Transverse colon (tissue), 4 donors: ENCODE measurements at regions not wholly inside any gene's neighbourhood (a gene's known extent, or its start where the extent isn't known, plus 50 kb on each side); places are given as distances from the start of the nearest gene placed in this dataset.

Experiments
- DNase-seq: peaks from one replicate; pipeline ENCODE4 v3.0.0-alpha.2; 2019
- H3K27ac ChIP-seq, 4 donors: fragments of 200-600 bp; sonication (generic); 2 replicates each; pipeline ENCODE4 v1.5.1; 2016 to 2018; ENCODE audit warnings: inconsistent platforms in 4 of 4
- H3K27me3 ChIP-seq: fragments of 200-600 bp; sonication (generic); 2 replicates; pipeline ENCODE4 v1.5.1; 2017; ENCODE audit warnings: inconsistent platforms
- H3K36me3 ChIP-seq, 4 donors: fragments of 200-600 bp; sonication (generic); 2 replicates each; pipeline ENCODE4 v1.5.1; 2017 to 2019; ENCODE audit warnings: inconsistent platforms in 4 of 4
- H3K4me1 ChIP-seq, 4 donors: fragments of 200-600 bp; sonication (generic); 2 replicates each; pipeline ENCODE4 v1.5.1; 2017 to 2020; ENCODE audit warnings: inconsistent platforms in 4 of 4
- H3K4me3 ChIP-seq, 4 donors: fragments of 200-600 bp; sonication (generic); 1 replicate in 1 of 4; 2 replicates in 3 of 4; pipeline versions ENCODE4 v1.5.1 to v1.6.1; 2017 to 2019; ENCODE audit warnings: inconsistent platforms in 4 of 4
- H3K9me3 ChIP-seq, 2 donors: fragments of 200-600 bp; sonication (generic); 2 replicates each; pipeline ENCODE4 v1.5.1; 2017 to 2019; ENCODE audit warnings: inconsistent platforms in 2 of 2
- CTCF ChIP-seq, 5 experiments: fragments of 200-600 bp in 3 of 5; fragments of 450-650 bp in 2 of 5; sonication (generic) in 3 of 5; IDR thresholded peaks; 1 replicate in 2 of 5; 2 replicates in 3 of 5; pipeline ENCODE4 v1.5.1; 2016 to 2017; ENCODE audit warnings: antibody characterized with exemption in 5 of 5, inconsistent platforms in 3 of 5, mild to moderate bottlenecking in 2 of 5, moderate library complexity in 1 of 5
- EP300 ChIP-seq: sonication (generic); formaldehyde crosslinking; IDR thresholded peaks from one replicate; pipeline ENCODE4 v1.6.1; 2017; ENCODE audit warnings: antibody characterized with exemption, low read depth
- POLR2A ChIP-seq: fragments of 450-650 bp; IDR thresholded peaks from one replicate; pipeline ENCODE4 v1.6.1; 2016; ENCODE audit warnings: antibody characterized with exemption, mild to moderate bottlenecking, moderate library complexity
- POLR2AphosphoS5 ChIP-seq, 3 donors: sonication (generic); formaldehyde crosslinking; IDR thresholded peaks; one replicate each; pipeline ENCODE4 v1.6.1; 2016; ENCODE audit warnings: antibody characterized with exemption in 3 of 3
- WGBS, 2 donors: methylation state at CpG; one replicate each; pipeline ENCODE4 v1.1.5; 2018; ENCODE audit warnings: low coverage in 1 of 2; 5-methylcytosine and 5-hydroxymethylcytosine counted together
- in situ Hi-C, 4 donors: fragments of 200-750 bp; cut with MboI; loops; one replicate each; pipeline versions ENCODE4 v1.15.0 to v1.15.1; 2017; ENCODE audit warnings: low sequenced_read_pairs in 3 of 4, low pct_ligation_motif_present in 1 of 4, low pct_unique_long_range_greater_than_20kb in 1 of 4
- intact Hi-C: fragments of 100-400 bp; cut with DNase I; formaldehyde crosslinking; loops from one replicate; pipeline ENCODE4 v1.15.1; 2023; ENCODE audit warnings: low total_unique reads

GRCh38 chr5:17898766-17899165 is 264.5 kb downstream of the TAF11L14 start:
- no peaks in the 10 kb centered on the region for H3K4me1 ChIP-seq
- no peak overlapping the region for H3K4me3 ChIP-seq
- intact Hi-C loops (no loop called here), in situ Hi-C loops (no loop called here)
- no peaks in the 10 kb centered on the region for H3K36me3 ChIP-seq
- H3K9me3 ChIP-seq: no peaks in the 10 kb centered on the region
- TF ChIP-seq EP300 (no peak), CTCF (IDR thresholded peaks at IDR 0.05) (no peak)
- H3K27ac ChIP-seq: no peak overlapping the region
- H3K27me3 ChIP-seq: no peaks in the 10 kb centered on the region
- WGBS, 2 donors: 42 to 50% methylated on average over 2 of the region's 2 CpGs
- DNase-seq: no peak

GRCh38 chr5:17907094-17907493 is 272.8 kb downstream of the TAF11L14 start:
- intact Hi-C loops: no loop called here
- WGBS, 2 donors: 50 to 71% methylated on average over 1 to 2 of the region's 2 CpGs

GRCh38 chr5:17910318-17910717 is 276.1 kb downstream of the TAF11L14 start:
- no peaks in the 10 kb centered on the region for H3K36me3 ChIP-seq
- H3K27me3 ChIP-seq: no peaks in the 10 kb centered on the region
- in situ Hi-C loops: no loop called here
- DNase-seq: no peak
- peaks cover 0 to 5% of the 10 kb centered on the region in 2 donors for H3K9me3 ChIP-seq
- no peak overlapping the region for H3K27ac ChIP-seq
- no peaks in the 10 kb centered on the region for H3K4me1 ChIP-seq
- no peak overlapping the region for H3K4me3 ChIP-seq
- no peak for TF ChIP-seq CTCF (IDR thresholded peaks at IDR 0.05)
- no peak for TF ChIP-seq POLR2AphosphoS5 (IDR thresholded peaks at IDR 0.05)
- TF ChIP-seq EP300: no peak
- TF ChIP-seq POLR2A: no peak
- intact Hi-C loops: no loop called here

More at GRCh38 chr5:17907094-17907493, 272.8 kb downstream of the TAF11L14 start:
- H3K27ac ChIP-seq: no peak overlapping the region
- TF ChIP-seq POLR2AphosphoS5 (IDR thresholded peaks at IDR 0.05) (no peak), CTCF (IDR thresholded peaks at IDR 0.05) (no peak), POLR2A (no peak), EP300 (no peak)
- H3K4me1 ChIP-seq: no peaks in the 10 kb centered on the region
- no peak overlapping the region for H3K4me3 ChIP-seq
- H3K27me3 ChIP-seq: no peaks in the 10 kb centered on the region
- in situ Hi-C loops: no loop called here
- H3K36me3 ChIP-seq: no peaks in the 10 kb centered on the region
- H3K9me3 ChIP-seq: no peaks in the 10 kb centered on the region
- no peak for DNase-seq

GRCh38 chr5:17912794-17913193 is 278.5 kb downstream of the TAF11L14 start:
- in situ Hi-C loops: no loop called here
- Histone ChIP-seq H3K4me3 (no peak overlapping the region), H3K36me3 (no peaks in the 10 kb centered on the region), H3K4me1 (no peaks in the 10 kb centered on the region), H3K27me3 (no peaks in the 10 kb centered on the region), H3K27ac (no peak overlapping the region), H3K9me3 (peaks cover 0 to 5% of the 10 kb centered on the region in 2 donors)
- no peak for DNase-seq
- TF ChIP-seq POLR2A: no peak
- no peak for TF ChIP-seq CTCF (IDR thresholded peaks at IDR 0.05)
- TF ChIP-seq EP300: no peak
- no peak for TF ChIP-seq POLR2AphosphoS5 (IDR thresholded peaks at IDR 0.05)
- WGBS, 2 donors: 69 to 79% methylated on average over 3 of the region's 3 CpGs
- intact Hi-C loops: no loop called here
